ENCODE measurements at regions not wholly inside any gene's neighbourhood (a gene's known extent, or its start where the extent isn't known, plus 50 kb on each side); places are given as distances from the start of the nearest gene placed in this dataset.

GRCh38 chr2:194126418-194126817 is 1530.6 kb upstream of the SLC39A10 start:
- no peak for TF ChIP-seq CTCF (IDR thresholded peaks at IDR 0.05)

GRCh38 chr2:194116861-194117260 is 1540.2 kb upstream of the SLC39A10 start:
- no peak for TF ChIP-seq CTCF (IDR thresholded peaks at IDR 0.05)
- no peak overlapping the region for H3K4me3 ChIP-seq
- DNase-seq (ENCODE audit: low spot score): no peak
- H3K27ac ChIP-seq: no peak overlapping the region

More at GRCh38 chr2:194126418-194126817, 1530.6 kb upstream of the SLC39A10 start:
- no peak overlapping the region for H3K4me3 ChIP-seq
- no peak overlapping the region for H3K27ac ChIP-seq
- DNase-seq (ENCODE audit: low spot score): no peak

- Histone ChIP-seq H3K27ac (no peak overlapping the region), H3K4me3 (no peak overlapping the region)
- DNase-seq (ENCODE audit: low spot score): no peak
- no peak for TF ChIP-seq CTCF (IDR thresholded peaks at IDR 0.05)
Measured at GRCh38 chr2:194105358-194105757, 1551.7 kb upstream of the SLC39A10 start.

DNA sequence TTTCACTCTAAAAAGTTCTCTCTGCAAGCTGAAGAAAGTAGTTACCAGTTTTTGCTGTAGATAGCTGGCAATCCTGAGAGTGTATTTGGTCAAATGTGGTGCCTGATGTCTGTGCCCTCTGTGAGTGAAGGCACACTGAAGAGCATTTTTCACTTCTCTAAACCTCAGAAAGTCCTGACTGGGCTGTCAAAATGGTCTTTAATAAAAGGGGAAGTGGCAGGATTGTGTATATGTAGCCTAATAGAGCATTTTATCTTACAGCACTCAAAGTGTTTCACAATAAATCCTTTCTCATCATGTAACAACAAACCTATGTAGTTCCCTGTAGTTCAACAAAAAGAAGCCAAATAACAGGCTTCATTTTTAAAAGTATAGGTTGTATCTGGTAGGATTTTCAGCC is 1552.3 kb upstream of the SLC39A10 start:
- no peak for DNase-seq (ENCODE audit: low spot score)
- Histone ChIP-seq H3K4me3 (no peak overlapping the region), H3K27ac (no peak overlapping the region)
- TF ChIP-seq CTCF (IDR thresholded peaks at IDR 0.05): no peak

GRCh38 chr2:194103941-194104659 is 1552.9 kb upstream of the SLC39A10 start:
- no peak overlapping the region for H3K4me3 ChIP-seq
- DNase-seq (ENCODE audit: low spot score): no peak
- no peak overlapping the region for H3K27ac ChIP-seq
- no peak for TF ChIP-seq CTCF (IDR thresholded peaks at IDR 0.05)

- Histone ChIP-seq H3K27ac (no peak overlapping the region), H3K4me3 (no peak overlapping the region)
- DNase-seq (ENCODE audit: low spot score): no peak
- TF ChIP-seq CTCF (IDR thresholded peaks at IDR 0.05): no peak
Measured at GRCh38 chr2:194102546-194102945, 1554.5 kb upstream of the SLC39A10 start.

- TF ChIP-seq CTCF (IDR thresholded peaks at IDR 0.05): no peak
- Histone ChIP-seq H3K4me3 (no peak overlapping the region), H3K27ac (no peak overlapping the region)
- no peak for DNase-seq (ENCODE audit: low spot score)
Measured at GRCh38 chr2:194100201-194100600, 1556.8 kb upstream of the SLC39A10 start.
